Epidermal melanocyte (primary cell): ENCODE measurements at regions not wholly inside any gene's neighbourhood (a gene's known extent, or its start where the extent isn't known, plus 50 kb on each side); places are given as distances from the start of the nearest gene placed in this dataset.
A peak's percentile ranks its signal among the peaks of the same experiment; 100 is the strongest.

Experiments used
- DNase-seq: peaks from one replicate; pipeline ENCODE4 v3.0.0; 2011; ENCODE audit warnings: low spot score; ENCODE audit not compliant: insufficient read length

- DNase-seq = no peak
Observed at GRCh38 chr4:35182451-35182850, 1061.9 kb downstream of the ARAP2 start.

GRCh38 chr4:35189988-35190613 lies 1054.2 kb downstream of the ARAP2 start:
- DNase-seq = no peak

DNA sequence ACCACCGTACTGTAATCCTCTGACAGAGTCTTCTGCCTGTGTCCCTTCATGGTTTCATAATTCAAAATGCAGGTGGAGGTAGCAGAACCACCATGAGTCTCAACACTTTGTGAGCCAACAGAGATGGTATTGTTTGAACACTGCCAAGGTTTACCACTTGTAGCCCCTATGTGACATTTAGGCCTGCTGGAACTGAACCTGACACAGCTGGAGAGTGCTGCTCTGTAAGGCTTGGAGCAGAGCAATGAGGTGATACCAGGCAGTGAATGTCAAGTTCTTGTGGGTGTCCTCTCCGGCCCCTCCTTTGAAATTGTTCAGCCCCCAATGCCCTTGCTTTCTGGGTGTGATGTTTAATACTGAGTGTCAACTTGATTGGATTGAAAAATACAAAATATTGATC lies 1042.9 kb downstream of the ARAP2 start:
- no peak for DNase-seq

DNA sequence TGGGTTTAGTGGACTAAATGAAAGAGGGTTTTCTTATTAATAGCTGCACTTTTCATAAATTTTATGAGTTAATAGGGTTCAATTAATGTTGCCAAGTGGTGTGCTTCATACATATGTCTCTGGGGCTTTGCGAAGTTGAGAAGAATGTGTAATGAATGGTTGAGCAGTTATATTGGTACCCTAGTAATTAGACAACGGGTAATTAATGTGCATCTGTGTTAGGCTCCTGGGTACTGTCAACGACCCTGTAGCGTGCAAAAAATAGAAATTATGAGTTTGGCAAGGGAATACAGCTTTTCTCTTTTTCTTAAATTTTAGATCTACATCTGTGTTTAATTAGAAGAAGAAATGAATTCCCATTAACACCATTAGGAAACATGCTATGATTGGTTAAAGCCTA lies 1027.7 kb downstream of the ARAP2 start:
- DNase-seq = no peak

DNA sequence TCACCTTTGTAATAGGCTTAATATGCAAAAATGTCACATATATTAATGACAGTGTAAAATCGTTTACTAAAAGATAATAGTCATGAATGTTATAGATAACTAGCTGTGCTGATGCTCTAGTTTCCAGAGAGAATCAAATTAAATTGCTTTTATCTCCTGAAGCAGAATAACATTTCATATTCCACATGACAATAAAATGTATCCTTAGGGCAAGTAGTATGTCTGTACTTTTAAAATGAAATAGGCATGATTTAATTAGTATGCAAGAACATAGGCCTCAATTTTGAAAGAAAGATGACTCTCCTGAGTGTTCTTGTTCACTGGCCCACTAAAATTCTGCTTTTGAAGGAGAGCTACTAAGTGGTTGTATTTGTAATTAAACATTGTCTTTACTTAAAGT lies 1027.0 kb downstream of the ARAP2 start:
- no peak for DNase-seq

DNA sequence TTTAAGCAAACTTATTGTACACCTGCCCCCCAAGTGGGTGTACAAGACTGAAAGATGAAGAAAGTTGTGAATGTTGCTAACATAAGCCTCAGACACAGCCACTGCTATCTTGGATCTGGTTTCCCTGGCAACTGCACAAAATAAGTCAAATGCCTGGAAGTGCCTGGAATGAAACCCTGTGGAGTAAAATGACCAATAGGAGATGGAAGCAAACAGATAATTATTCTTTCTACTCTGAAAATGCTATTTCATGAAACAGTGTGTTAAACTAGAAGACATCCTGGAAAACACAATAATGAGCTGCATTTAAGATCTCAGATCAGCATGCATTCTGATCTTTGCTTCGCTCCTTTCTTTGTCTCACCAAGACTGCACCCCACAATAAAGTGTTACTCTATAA lies 1016.0 kb downstream of the ARAP2 start:
- DNase-seq = no peak

- no peak for DNase-seq
Observed at GRCh38 chr4:35229021-35229420, 1015.3 kb downstream of the ARAP2 start.

GRCh38 chr4:35237924-35238323 lies 1006.4 kb downstream of the ARAP2 start:
- no peak for DNase-seq

DNA sequence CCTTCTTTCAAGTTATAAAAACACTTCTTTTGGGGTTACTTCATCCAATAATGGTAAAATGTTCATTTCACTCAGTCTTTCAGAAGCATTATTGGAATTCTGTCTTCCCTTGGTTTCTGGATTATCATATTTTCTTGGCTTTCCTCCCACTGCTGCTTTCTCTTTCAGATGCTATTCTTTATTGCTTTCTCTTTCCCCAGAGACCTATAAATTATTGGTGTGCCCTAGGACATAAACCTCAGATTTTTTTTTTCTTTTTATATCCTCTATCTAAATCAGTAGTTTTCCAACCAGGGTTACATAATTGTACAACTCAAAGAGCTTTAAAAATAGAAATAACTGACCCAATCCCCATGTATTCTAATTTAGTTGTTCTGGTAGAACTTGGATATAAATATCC lies 1005.5 kb downstream of the ARAP2 start:
- DNase-seq = no peak

- no peak for DNase-seq
Observed at GRCh38 chr4:35246493-35246892, 997.8 kb downstream of the ARAP2 start.

- DNase-seq = no peak
Observed at GRCh38 chr4:35247047-35247446, 997.3 kb downstream of the ARAP2 start.

GRCh38 chr4:35250331-35250730 lies 994.0 kb downstream of the ARAP2 start:
- DNase-seq = no peak

DNA sequence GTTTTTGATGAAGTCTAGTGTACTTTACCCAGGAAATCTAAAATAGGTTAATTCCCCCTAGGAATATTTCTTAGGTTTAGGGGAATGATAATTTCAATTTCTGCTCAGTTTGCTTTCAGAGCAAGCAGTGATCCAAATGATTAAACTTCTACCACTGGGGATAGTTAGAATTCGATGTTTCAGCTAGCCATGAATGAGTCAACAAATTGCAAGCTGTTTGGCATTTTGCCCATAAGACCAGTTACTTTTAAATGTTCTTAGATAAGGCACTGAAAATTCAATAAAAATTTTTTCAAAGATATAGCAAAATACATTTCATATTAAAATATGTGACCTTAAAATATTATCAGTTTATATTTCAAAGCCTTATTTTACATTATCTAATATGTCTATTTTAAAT lies 993.6 kb downstream of the ARAP2 start:
- DNase-seq = no peak

DNA sequence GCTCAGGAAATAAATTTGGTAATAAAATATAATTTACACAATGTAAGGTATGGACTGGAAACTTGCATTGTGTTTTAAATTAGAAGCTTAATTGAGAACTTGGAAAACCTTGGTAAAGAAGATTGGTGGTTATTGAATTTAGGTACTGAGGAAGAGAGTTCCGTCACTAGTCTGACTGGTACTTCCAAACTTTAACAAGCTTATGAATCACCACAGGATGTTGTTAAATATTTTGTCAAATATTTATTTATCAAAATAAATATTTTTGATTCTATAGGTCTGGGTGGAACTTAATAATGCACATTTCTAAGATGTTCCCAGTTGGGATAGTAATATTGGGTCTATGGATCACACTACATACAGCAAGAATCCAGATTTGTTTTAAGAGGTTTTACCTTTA lies 992.2 kb downstream of the ARAP2 start:
- no peak for DNase-seq

DNA sequence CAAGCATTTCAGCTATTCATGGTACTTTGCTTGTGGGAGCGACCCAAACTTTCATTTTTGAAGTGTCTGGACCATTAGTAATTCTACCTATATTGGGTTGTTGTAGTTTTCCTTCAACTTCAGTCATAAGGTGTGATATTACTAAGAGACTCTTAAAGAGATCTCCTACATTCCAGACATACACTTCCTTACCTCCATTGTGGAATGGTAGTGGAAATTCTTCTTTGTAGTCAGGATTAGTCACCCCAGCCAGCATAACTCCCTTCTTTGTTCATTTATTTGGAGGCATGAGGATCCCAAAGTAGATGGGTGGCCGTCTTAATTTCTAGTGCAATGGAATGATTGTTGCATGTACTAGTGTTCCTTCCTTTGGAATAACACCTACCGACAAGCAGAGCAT lies 991.4 kb downstream of the ARAP2 start:
- DNase-seq = no peak

DNA sequence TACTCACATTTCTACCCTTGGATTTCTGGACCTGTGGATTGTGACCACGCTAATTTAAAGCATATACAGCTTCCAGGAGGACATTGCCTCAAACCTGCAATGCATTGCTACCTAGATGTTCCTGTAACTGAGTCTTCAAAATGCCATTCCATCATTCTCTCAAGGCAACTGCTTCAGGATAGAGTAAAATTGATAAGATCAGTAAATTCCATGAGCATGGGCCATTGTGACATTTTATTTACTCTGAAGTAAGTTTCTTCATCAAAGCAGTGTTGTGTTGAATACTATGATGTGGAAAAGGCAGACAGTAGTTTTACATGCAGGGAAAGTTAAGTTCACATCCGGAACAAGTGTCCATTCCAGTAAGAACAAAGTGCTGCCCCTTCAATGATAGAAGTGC lies 991.0 kb downstream of the ARAP2 start:
- DNase-seq = no peak

- DNase-seq = no peak
Observed at GRCh38 chr4:35286434-35286833, 957.9 kb downstream of the ARAP2 start.

DNA sequence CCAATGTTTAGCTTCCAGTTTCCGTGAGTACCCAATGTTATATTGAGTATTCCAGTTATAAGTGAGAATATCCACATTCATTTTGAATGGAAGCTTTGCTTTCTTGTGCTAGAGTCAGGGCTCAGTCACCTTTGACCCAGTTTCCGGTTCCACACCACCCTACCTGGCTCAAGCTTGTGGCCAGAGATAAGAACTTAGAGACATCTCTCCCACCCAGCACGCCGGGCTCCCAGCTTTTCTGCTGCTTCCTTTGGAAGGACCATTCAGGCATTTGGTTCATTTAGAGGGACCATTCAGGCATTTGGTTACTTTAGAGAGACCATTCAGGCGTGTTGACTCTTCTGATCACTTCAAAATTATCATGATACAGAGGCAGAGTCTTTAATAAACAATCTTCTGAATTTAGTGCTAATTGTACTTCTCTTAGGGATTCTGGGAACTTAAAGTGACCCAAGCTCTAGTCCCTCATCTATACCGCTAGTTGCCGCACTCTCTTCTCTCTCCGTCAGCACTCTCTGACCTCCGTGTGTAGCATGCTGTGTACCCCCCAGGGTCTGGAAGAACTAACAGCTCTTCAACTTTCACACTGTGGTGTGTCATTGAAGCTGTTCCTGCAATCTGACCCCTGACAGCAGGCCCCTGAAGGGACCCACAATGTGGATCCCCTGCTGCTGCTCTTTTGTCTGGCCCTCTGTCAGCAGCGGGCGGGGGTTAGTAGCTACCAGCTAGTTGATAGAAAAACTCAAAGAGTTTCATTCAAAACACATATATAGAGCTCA lies 943.1 kb downstream of the ARAP2 start:
- no peak for DNase-seq

- no peak for DNase-seq
Observed at GRCh38 chr4:35315419-35315818, 928.9 kb downstream of the ARAP2 start.

- no peak for DNase-seq
Observed at GRCh38 chr4:35325908-35326453, 918.3 kb downstream of the ARAP2 start.

- no peak for DNase-seq
Observed at GRCh38 chr4:35342833-35343232, 901.5 kb downstream of the ARAP2 start.

GRCh38 chr4:35347276-35347675 lies 897.0 kb downstream of the ARAP2 start:
- DNase-seq = no peak

GRCh38 chr4:35358001-35358584 lies 886.2 kb downstream of the ARAP2 start:
- DNase-seq = peak; percentile 17
